ENCODE measurements at regions not wholly inside any gene's neighbourhood (a gene's known extent, or its start where the extent isn't known, plus 50 kb on each side); places are given as distances from the start of the nearest gene placed in this dataset.

DNA sequence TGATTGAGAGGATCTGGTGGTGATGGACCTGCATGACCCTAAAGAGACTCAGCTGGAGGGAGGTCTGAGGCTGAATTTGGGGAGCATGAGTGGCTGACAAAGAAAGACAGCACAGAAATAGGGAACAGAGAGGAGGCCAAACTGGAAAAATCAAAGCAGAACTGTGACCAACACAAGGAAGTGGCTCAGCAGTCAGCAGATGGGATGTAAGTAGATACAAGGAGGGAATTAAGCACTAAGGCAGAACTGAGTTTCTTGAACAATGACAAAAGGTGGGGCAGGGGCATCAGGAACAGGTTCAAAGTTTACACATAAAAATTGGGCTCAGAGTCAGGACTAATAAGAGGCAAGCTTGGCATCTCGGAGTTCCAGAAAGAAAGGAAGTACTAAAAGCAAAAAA lies 144.3 kb upstream of the KLF3 start:
- TF ChIP-seq, protein P1, sequence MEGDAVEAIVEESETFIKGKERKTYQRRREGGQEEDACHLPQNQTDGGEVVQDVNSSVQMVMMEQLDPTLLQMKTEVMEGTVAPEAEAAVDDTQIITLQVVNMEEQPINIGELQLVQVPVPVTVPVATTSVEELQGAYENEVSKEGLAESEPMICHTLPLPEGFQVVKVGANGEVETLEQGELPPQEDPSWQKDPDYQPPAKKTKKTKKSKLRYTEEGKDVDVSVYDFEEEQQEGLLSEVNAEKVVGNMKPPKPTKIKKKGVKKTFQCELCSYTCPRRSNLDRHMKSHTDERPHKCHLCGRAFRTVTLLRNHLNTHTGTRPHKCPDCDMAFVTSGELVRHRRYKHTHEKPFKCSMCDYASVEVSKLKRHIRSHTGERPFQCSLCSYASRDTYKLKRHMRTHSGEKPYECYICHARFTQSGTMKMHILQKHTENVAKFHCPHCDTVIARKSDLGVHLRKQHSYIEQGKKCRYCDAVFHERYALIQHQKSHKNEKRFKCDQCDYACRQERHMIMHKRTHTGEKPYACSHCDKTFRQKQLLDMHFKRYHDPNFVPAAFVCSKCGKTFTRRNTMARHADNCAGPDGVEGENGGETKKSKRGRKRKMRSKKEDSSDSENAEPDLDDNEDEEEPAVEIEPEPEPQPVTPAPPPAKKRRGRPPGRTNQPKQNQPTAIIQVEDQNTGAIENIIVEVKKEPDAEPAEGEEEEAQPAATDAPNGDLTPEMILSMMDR (IDR thresholded peaks at IDR 0.05), result no peak
- TF ChIP-seq EZH2 (IDR thresholded peaks at IDR 0.05; ENCODE audit: borderline replicate concordance, insufficient read depth, low read depth, low read length, poor library complexity, severe bottlenecking), result no peak

Data from B cell (primary cell).